Spleen (tissue), 11 donors: ENCODE measurements at regions not wholly inside any gene's neighbourhood (a gene's known extent, or its start where the extent isn't known, plus 50 kb on each side); places are given as distances from the start of the nearest gene placed in this dataset.

Experiments used
- DNase-seq: peaks from one replicate; pipeline ENCODE4 v3.0.0-alpha.2; 2020
- H3K27ac ChIP-seq, 8 donors: fragments of 200-600 bp; sonication (generic) in 7 of 8; 1 replicate in 4 of 8; 2 replicates in 4 of 8; pipeline versions ENCODE4 v1.5.0 to v1.8.0; 2016 to 2021; ENCODE audit warnings: inconsistent platforms in 4 of 8, mild to moderate bottlenecking in 4 of 8, moderate library complexity in 1 of 8
- H3K27me3 ChIP-seq, 7 donors: fragments of 200-600 bp; sonication (generic) in 6 of 7; replicated peaks in 1 of 7; 1 replicate in 4 of 7; 2 replicates in 3 of 7; pipeline versions ENCODE4 v1.5.0 to v1.8.0; 2016 to 2021; ENCODE audit warnings: inconsistent platforms in 3 of 7, mild to moderate bottlenecking in 1 of 7
- H3K36me3 ChIP-seq, 6 donors: fragments of 200-600 bp; sonication (generic) in 5 of 6; 1 replicate in 4 of 6; 2 replicates in 2 of 6; pipeline versions ENCODE4 v1.5.0 to v1.8.0; 2016 to 2021; ENCODE audit warnings: inconsistent platforms in 2 of 6
- H3K4me1 ChIP-seq, 6 donors: fragments of 200-600 bp; sonication (generic) in 5 of 6; 1 replicate in 3 of 6; 2 replicates in 3 of 6; pipeline versions ENCODE4 v1.5.0 to v1.8.0; 2016 to 2021; ENCODE audit warnings: inconsistent platforms in 3 of 6
- H3K4me3 ChIP-seq, 8 donors: fragments of 200-600 bp; sonication (generic) in 7 of 8; 1 replicate in 4 of 8; 2 replicates in 4 of 8; pipeline versions ENCODE4 v1.5.0 to v1.8.0; 2016 to 2021; ENCODE audit warnings: inconsistent platforms in 4 of 8, mild to moderate bottlenecking in 4 of 8, moderate library complexity in 2 of 8
- H3K9me3 ChIP-seq, 8 donors: fragments of 200-600 bp; sonication (generic) in 7 of 8; 1 replicate in 4 of 8; 2 replicates in 4 of 8; pipeline versions ENCODE4 v1.5.0 to v1.8.0; 2016 to 2021; ENCODE audit warnings: inconsistent platforms in 4 of 8
- POLR2A ChIP-seq, 3 donors: fragments of 450-650 bp; IDR thresholded peaks; one replicate each; pipeline ENCODE4 v1.5.1; 2017; ENCODE audit warnings: antibody characterized with exemption in 3 of 3, mild to moderate bottlenecking in 1 of 3
- POLR2AphosphoS5 ChIP-seq, 3 donors: sonication (generic); formaldehyde crosslinking; IDR thresholded peaks; one replicate each; pipeline ENCODE4 v1.5.1; 2017; ENCODE audit warnings: antibody characterized with exemption in 3 of 3
- WGBS, 5 donors: extraction: QIAGEN DNeasy Blood & Tissue Kit in 3 of 5; methylation state at CpG; one replicate each; pipeline versions ENCODE4 v1.1.5 to v1.1.7; 2013 to 2018; 5-methylcytosine and 5-hydroxymethylcytosine counted together
- intact Hi-C: fragments of 100-400 bp; cut with DNase I; formaldehyde crosslinking; loops from one replicate; pipeline ENCODE4 v1.15.0; 2023; ENCODE audit warnings: low total_unique reads
- TF ChIP-seq, protein P1 (sequence below), 11 experiments: fragments of 200-600 bp in 7 of 11; fragments of 450-650 bp in 4 of 11; sonication (generic) in 4 of 11; IDR thresholded peaks in 8 of 11; conservative IDR thresholded peaks in 3 of 11; 1 replicate in 7 of 11; 2 replicates in 4 of 11; pipeline versions ENCODE4 v1.4.0 to v1.8.0; 2016 to 2021; ENCODE audit warnings: antibody characterized with exemption in 11 of 11, inconsistent platforms in 4 of 11, mild to moderate bottlenecking in 1 of 11
- donor health status: healthy with polysubstance abuse.
- donor health status: DM: no; HTN: no; CAD: no; lungs with moderate emphysema.
- donor health status: DM: no; HTN: no; CAD: no.
- donor health status: Bipolar disorder and iron deficiency.
- donor health status: healthy.
- donor health status: DM: no; HTN: no; CAD: no.
- donor health status: DM: yes; HTN: yes; CAD: no.

- no peak overlapping the region for H3K27ac ChIP-seq
- DNase-seq: no peak
- no peaks in the 10 kb centered on the region for H3K4me1 ChIP-seq
- no peak overlapping the region for H3K4me3 ChIP-seq
- intact Hi-C loops: no loop called here
- no peaks in the 10 kb centered on the region for H3K27me3 ChIP-seq
- 83 to 96% (median 92%) methylated on average over 12 to 13 of the region's 13 CpGs for WGBS, 5 donors
- TF ChIP-seq, protein P1, sequence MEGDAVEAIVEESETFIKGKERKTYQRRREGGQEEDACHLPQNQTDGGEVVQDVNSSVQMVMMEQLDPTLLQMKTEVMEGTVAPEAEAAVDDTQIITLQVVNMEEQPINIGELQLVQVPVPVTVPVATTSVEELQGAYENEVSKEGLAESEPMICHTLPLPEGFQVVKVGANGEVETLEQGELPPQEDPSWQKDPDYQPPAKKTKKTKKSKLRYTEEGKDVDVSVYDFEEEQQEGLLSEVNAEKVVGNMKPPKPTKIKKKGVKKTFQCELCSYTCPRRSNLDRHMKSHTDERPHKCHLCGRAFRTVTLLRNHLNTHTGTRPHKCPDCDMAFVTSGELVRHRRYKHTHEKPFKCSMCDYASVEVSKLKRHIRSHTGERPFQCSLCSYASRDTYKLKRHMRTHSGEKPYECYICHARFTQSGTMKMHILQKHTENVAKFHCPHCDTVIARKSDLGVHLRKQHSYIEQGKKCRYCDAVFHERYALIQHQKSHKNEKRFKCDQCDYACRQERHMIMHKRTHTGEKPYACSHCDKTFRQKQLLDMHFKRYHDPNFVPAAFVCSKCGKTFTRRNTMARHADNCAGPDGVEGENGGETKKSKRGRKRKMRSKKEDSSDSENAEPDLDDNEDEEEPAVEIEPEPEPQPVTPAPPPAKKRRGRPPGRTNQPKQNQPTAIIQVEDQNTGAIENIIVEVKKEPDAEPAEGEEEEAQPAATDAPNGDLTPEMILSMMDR (IDR thresholded peaks at IDR 0.05 in 8 of 11, conservative IDR thresholded peaks at IDR 0.05 in 3 of 11): no peak
- no peak for TF ChIP-seq POLR2AphosphoS5 (IDR thresholded peaks at IDR 0.05)
- no peak for TF ChIP-seq POLR2A (IDR thresholded peaks at IDR 0.05)
- H3K9me3 ChIP-seq: no peaks in the 10 kb centered on the region
- no peaks in the 10 kb centered on the region for H3K36me3 ChIP-seq
Measured at GRCh38 chr2:120959426-120959825, 223.8 kb downstream of the GLI2 start.

GRCh38 chr2:120960770-120961366, 225.2 kb downstream of the GLI2 start:
- no peaks in the 10 kb centered on the region for H3K36me3 ChIP-seq
- intact Hi-C loops: no loop called here
- H3K4me1 ChIP-seq: no peaks in the 10 kb centered on the region
- H3K9me3 ChIP-seq: no peaks in the 10 kb centered on the region
- no peak for TF ChIP-seq POLR2A (IDR thresholded peaks at IDR 0.05)
- TF ChIP-seq, protein P1 (IDR thresholded peaks at IDR 0.05 in 8 of 11, conservative IDR thresholded peaks at IDR 0.05 in 3 of 11): no peak
- no peak overlapping the region for H3K27ac ChIP-seq
- no peak for DNase-seq
- H3K4me3 ChIP-seq: no peak overlapping the region
- H3K27me3 ChIP-seq: no peaks in the 10 kb centered on the region
- 79 to 88% (median 85%) methylated on average over 13 of the region's 13 CpGs for WGBS, 5 donors

DNA sequence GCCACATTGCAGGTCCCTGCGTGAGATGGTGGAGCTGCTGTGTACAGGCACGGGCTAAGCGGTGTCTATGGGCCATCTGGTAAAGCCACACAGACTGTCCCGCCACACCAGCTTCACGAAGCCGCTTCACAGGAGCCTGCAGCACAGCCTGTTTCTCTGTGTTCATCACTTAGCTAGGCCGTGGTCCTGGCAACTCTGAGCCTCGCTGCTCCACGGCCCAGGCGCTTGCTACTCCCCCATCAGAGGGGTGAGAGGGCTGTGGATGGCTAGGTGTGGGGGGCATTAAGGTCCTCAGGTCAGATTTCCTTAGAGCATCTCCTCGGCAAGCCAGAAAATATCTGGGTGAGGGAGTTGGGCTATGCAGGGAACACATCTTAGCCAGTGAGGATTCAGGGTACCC, 225.7 kb downstream of the GLI2 start:
- no peaks in the 10 kb centered on the region for H3K36me3 ChIP-seq
- no peak overlapping the region for H3K27ac ChIP-seq
- TF ChIP-seq POLR2A (IDR thresholded peaks at IDR 0.05): no peak
- TF ChIP-seq POLR2AphosphoS5 (IDR thresholded peaks at IDR 0.05): no peak
- H3K27me3 ChIP-seq: no peaks in the 10 kb centered on the region
- no peak overlapping the region for H3K4me3 ChIP-seq
- intact Hi-C loops: no loop called here
- H3K9me3 ChIP-seq: no peaks in the 10 kb centered on the region
- H3K4me1 ChIP-seq: no peaks in the 10 kb centered on the region
- no peak for DNase-seq
- 68 to 76% (median 70%) methylated on average over 10 to 11 of the region's 11 CpGs for WGBS, 5 donors

DNA sequence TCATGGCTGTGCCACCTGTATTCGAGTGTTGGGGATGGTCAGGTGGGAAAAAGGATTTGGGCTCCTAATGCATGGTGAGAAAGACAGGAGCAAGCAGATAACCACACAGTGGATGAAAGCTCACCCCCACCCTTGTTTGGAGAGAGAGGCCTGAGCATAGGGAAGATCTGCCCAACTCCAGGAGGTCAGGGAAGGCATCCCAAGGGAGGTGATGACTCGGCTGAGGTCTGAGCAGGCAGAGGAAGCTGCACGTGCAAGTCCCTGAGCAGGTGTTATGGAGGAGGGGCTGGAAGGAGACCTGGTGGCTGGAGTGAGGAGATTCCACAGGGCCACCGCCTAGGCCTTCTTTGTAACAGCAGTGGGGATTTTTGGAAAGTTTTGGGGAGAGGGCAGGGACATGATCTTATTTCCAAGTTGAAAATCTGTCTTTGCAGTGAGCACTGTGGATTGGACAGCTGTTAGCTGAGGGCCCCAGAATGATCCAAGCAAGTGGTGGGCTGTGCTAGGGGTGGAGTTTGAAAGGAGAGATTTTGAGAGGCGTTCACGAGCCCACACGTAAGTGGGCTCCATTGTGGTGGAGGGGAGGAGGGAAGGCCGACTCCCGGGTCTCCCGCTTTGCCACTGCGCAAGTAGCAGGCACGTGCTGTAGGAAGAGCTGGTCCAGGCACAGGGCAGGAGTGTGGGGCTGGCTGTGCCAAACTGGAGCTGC, 228.5 kb downstream of the GLI2 start:
- 76 to 85% (median 79%) methylated on average over 12 of the region's 12 CpGs for WGBS, 5 donors
- Histone ChIP-seq H3K4me1 (no peaks in the 10 kb centered on the region), H3K36me3 (no peaks in the 10 kb centered on the region), H3K27ac (no peak overlapping the region), H3K27me3 (no peaks in the 10 kb centered on the region), H3K9me3 (no peaks in the 10 kb centered on the region), H3K4me3 (no peak overlapping the region)
- TF ChIP-seq, protein P1 (IDR thresholded peaks at IDR 0.05 in 8 of 11, conservative IDR thresholded peaks at IDR 0.05 in 3 of 11): no peak
- TF ChIP-seq POLR2AphosphoS5 (IDR thresholded peaks at IDR 0.05): no peak
- no peak for TF ChIP-seq POLR2A (IDR thresholded peaks at IDR 0.05)
- DNase-seq: no peak
- intact Hi-C loops: no loop called here
